IMR-90 (cell line): ENCODE measurements at regions not wholly inside any gene's neighbourhood (a gene's known extent, or its start where the extent isn't known, plus 50 kb on each side); places are given as distances from the start of the nearest gene placed in this dataset.

Source experiments
- ATAC-seq: fragments of 200-7000 bp; cut with Tn5 transposase; 2 replicates; pipeline ENCODE4 v1.9.1; 2020; ENCODE audit warnings: low read depth, mild to moderate bottlenecking, moderate library complexity
- BruUV-seq: library from RNA; stranded (reverse); fragments of 400-500 nt; replicated peaks from 2 replicates; lab custom pipeline; 2021; lab: Mats Ljungman, UMichigan
- CTCF ChIA-PET: fragments of 300-600 bp; formaldehyde crosslinking; extraction: SDS; loops from one replicate; lab custom pipeline; 2021; ENCODE audit warnings: antibody characterized with exemption; lab: Yijun Ruan, JAX
- POLR2A ChIA-PET: fragments of 300-600 bp; sonication (Branson Sonifier 250); formaldehyde crosslinking; loops from one replicate; lab custom pipeline; 2022; ENCODE audit warnings: antibody characterized with exemption; ENCODE audit not compliant: unreplicated experiment; lab: Charles Lee
- DNase-seq: peaks from one replicate; pipeline ENCODE4 v3.0.0; 2013
- H2AFZ ChIP-seq: replicated peaks from 2 replicates; pipeline ENCODE3; 2013; ENCODE audit warnings: low read length, mild to moderate bottlenecking; ENCODE audit not compliant: poor library complexity
- H2AK5ac ChIP-seq: 2 replicates; pipeline ENCODE4 v1.6.1; 2013; ENCODE audit warnings: low read depth, low read length, inconsistent platforms
- H2AK9ac ChIP-seq: replicated peaks from 2 replicates; pipeline ENCODE3; 2013; ENCODE audit warnings: mild to moderate bottlenecking, low read depth, low read length, moderate library complexity; ENCODE audit not compliant: poor library complexity
- H2BK120ac ChIP-seq: 2 replicates; pipeline ENCODE4 v1.6.1; 2013; ENCODE audit warnings: low read depth, low read length, inconsistent platforms
- H2BK15ac ChIP-seq: 3 replicates; pipeline ENCODE4 v1.6.1; 2013; ENCODE audit warnings: low read depth, low read length, inconsistent platforms
- H2BK20ac ChIP-seq: 2 replicates; pipeline ENCODE4 v1.6.1; 2013; ENCODE audit warnings: low read depth, mild to moderate bottlenecking, inconsistent platforms, low read length, moderate library complexity
- H2BK5ac ChIP-seq: 2 replicates; pipeline ENCODE4 v1.6.1; 2013; ENCODE audit warnings: mild to moderate bottlenecking, low read depth, low read length, inconsistent platforms; ENCODE audit not compliant: poor library complexity, severe bottlenecking
- H3K14ac ChIP-seq: replicated peaks from 2 replicates; pipeline ENCODE4 v1.6.1; 2013; ENCODE audit warnings: low read depth, low read length, inconsistent platforms
- H3K18ac ChIP-seq: 2 replicates; pipeline ENCODE4 v1.6.1; 2013; ENCODE audit warnings: low read depth, low read length, control low read depth
- H3K23ac ChIP-seq: 2 replicates; pipeline ENCODE4 v1.6.1; 2013; ENCODE audit warnings: low read depth, low read length, inconsistent platforms
- H3K27ac ChIP-seq: 2 replicates; pipeline ENCODE4 v1.5.1; 2013; ENCODE audit warnings: mild to moderate bottlenecking, control low read depth, low read length; ENCODE audit not compliant: insufficient read depth
- H3K27me3 ChIP-seq: 2 replicates; pipeline ENCODE4 v1.6.1; 2013; ENCODE audit warnings: low read length; ENCODE audit not compliant: control insufficient read depth, insufficient read depth
- H3K36me3 ChIP-seq: 2 replicates; pipeline ENCODE4 v1.6.1; 2013; ENCODE audit warnings: low read length, mixed read lengths; ENCODE audit not compliant: control insufficient read depth, insufficient read depth
- H3K4ac ChIP-seq: 2 replicates; pipeline ENCODE4 v1.6.1; 2013; ENCODE audit warnings: low read depth, low read length, inconsistent platforms
- H3K4me1 ChIP-seq: 2 replicates; pipeline ENCODE4 v1.6.1; 2013; ENCODE audit warnings: low read length, mixed read lengths; ENCODE audit not compliant: control insufficient read depth, insufficient read depth
- H3K4me2 ChIP-seq: 2 replicates; pipeline ENCODE4 v1.6.1; 2013; ENCODE audit warnings: low read depth, mild to moderate bottlenecking, control low read depth, low read length, moderate library complexity
- H3K4me3 ChIP-seq: 2 replicates; pipeline ENCODE4 v1.5.1; 2013; ENCODE audit warnings: low read depth, mild to moderate bottlenecking, control low read depth, low read length, moderate library complexity; ENCODE audit not compliant: insufficient read depth
- H3K56ac ChIP-seq: 2 replicates; pipeline ENCODE4 v1.6.1; 2013; ENCODE audit warnings: low read length, inconsistent platforms; ENCODE audit not compliant: insufficient read depth; ENCODE audit errors: extremely low read depth
- H3K79me1 ChIP-seq, 2 experiments: 2 replicates each; pipeline ENCODE4 v1.6.1; 2013; ENCODE audit warnings: low read length in 2 of 2, inconsistent platforms in 1 of 2, low read depth in 1 of 2
- H3K9ac ChIP-seq: 2 replicates; pipeline ENCODE4 v1.6.1; 2013; ENCODE audit warnings: low read depth, low read length, control low read depth
- H3K9me1 ChIP-seq: 2 replicates; pipeline ENCODE4 v1.6.1; 2013; ENCODE audit warnings: low read length, inconsistent platforms; ENCODE audit not compliant: insufficient read depth
- H3K9me3 ChIP-seq: 2 replicates; pipeline ENCODE4 v1.6.1; 2013; ENCODE audit warnings: low read length; ENCODE audit not compliant: control insufficient read depth, insufficient read depth
- H4K20me1 ChIP-seq: 2 replicates; pipeline ENCODE4 v1.6.1; 2013; ENCODE audit warnings: low read length, inconsistent platforms; ENCODE audit not compliant: insufficient read depth
- H4K5ac ChIP-seq: 2 replicates; pipeline ENCODE4 v1.6.1; 2013; ENCODE audit warnings: mild to moderate bottlenecking, low read depth, low read length, control low read depth
- H4K8ac ChIP-seq, 2 experiments: 2 replicates each; pipeline ENCODE4 v1.6.1; 2013; ENCODE audit warnings: low read depth in 2 of 2, low read length in 2 of 2, control low read depth in 1 of 2, inconsistent platforms in 1 of 2
- H4K91ac ChIP-seq: 2 replicates; pipeline ENCODE4 v1.6.1; 2013; ENCODE audit warnings: low read depth, low read length, inconsistent platforms; ENCODE audit not compliant: insufficient read depth
- BHLHE40 ChIP-seq: fragments of 150-350 bp; IDR thresholded peaks from 2 replicates; pipeline ENCODE4 v1.6.1; 2016; ENCODE audit warnings: mild to moderate bottlenecking, low read depth, low read length
- CEBPB ChIP-seq: IDR thresholded peaks from 2 replicates; pipeline ENCODE4 v1.6.1; 2012; ENCODE audit warnings: low read depth, low read length, improper control_type of control experiment
- CHD1 ChIP-seq: IDR thresholded peaks from 2 replicates; pipeline ENCODE4 v1.6.1; 2012; ENCODE audit warnings: low read depth, low read length, improper control_type of control experiment
- CTCF ChIP-seq: conservative IDR thresholded peaks from 2 replicates; pipeline ENCODE4 v1.5.1; 2012; ENCODE audit warnings: mild to moderate bottlenecking, low read depth, low read length, improper control_type of control experiment
- ELK1 ChIP-seq: fragments of 150-350 bp; IDR thresholded peaks from 2 replicates; pipeline ENCODE4 v1.6.1; 2016; ENCODE audit warnings: low read depth, mild to moderate bottlenecking, low read length, moderate library complexity, borderline replicate concordance
- FOS ChIP-seq: fragments of 150-350 bp; IDR thresholded peaks from 2 replicates; pipeline ENCODE4 v1.6.1; 2016; ENCODE audit warnings: low read depth, low read length
- MAFK ChIP-seq: IDR thresholded peaks from 2 replicates; pipeline ENCODE4 v1.6.1; 2012; ENCODE audit warnings: low read depth, low read length, improper control_type of control experiment
- NFE2L2 ChIP-seq: fragments of 150-350 bp; IDR thresholded peaks from 2 replicates; pipeline ENCODE4 v1.6.1; 2016; ENCODE audit warnings: low read depth, mild to moderate bottlenecking, low read length
- POLR2A ChIP-seq: IDR thresholded peaks from 2 replicates; pipeline ENCODE4 v1.6.1; 2012; ENCODE audit warnings: mild to moderate bottlenecking, low read depth, low read length
- RCOR1 ChIP-seq: IDR thresholded peaks from 2 replicates; pipeline ENCODE4 v1.6.1; 2012; ENCODE audit warnings: mild to moderate bottlenecking, low read length, improper control_type of control experiment; ENCODE audit not compliant: insufficient replicate concordance
- RFX5 ChIP-seq: IDR thresholded peaks from 2 replicates; pipeline ENCODE4 v1.8.0; 2012; ENCODE audit warnings: low read depth, mild to moderate bottlenecking, low read length, moderate library complexity
- WGBS, 2 experiments: methylation state at CpG; one replicate each; pipeline versions ENCODE4 v1.1.5 to v1.1.7; 2013; ENCODE audit warnings: missing lambda C conversion rate in 2 of 2; ENCODE audit not compliant: insufficient read length in 1 of 2; ENCODE audit errors: extremely low coverage in 2 of 2; 5-methylcytosine and 5-hydroxymethylcytosine counted together
- dilution Hi-C: fragments of 300-500 bp; cut with HindIII; formaldehyde crosslinking; loops from one replicate; pipeline ENCODE4 v1.14.3; 2018; ENCODE audit warnings: low sequenced_read_pairs; ENCODE audit not compliant: unreplicated experiment
- in situ Hi-C: fragments of 300-500 bp; cut with MboI; formaldehyde crosslinking; loops from 3 replicates; pipeline ENCODE4 v1.14.3; 2019; ENCODE audit warnings: low sequenced_read_pairs, inconsistent platforms, mixed read lengths
- intact Hi-C: fragments of 100-400 bp; cut with micrococcal nuclease; formaldehyde crosslinking; loops from 2 replicates; pipeline ENCODE4 v1.10.0; 2022

GRCh38 chr7:155183655-155184054 is 113.5 kb downstream of the HTR5A start:
- TF ChIP-seq POLR2A = no peak
- no peak for TF ChIP-seq BHLHE40
- TF ChIP-seq MAFK = no peak
- TF ChIP-seq CHD1 = no peak
- no peak for TF ChIP-seq RFX5
- no peak for TF ChIP-seq CTCF
- no peak for TF ChIP-seq ELK1
- TF ChIP-seq RCOR1 = no peak
- no peak for TF ChIP-seq NFE2L2
- TF ChIP-seq CEBPB = no peak
- no peak for TF ChIP-seq FOS
- no peak overlapping the region for H3K18ac ChIP-seq
- no peak overlapping the region for H2BK15ac ChIP-seq
- no peak overlapping the region for H2AK5ac ChIP-seq
- no peaks in the 10 kb centered on the region for H3K79me1 ChIP-seq
- no peak overlapping the region for H3K23ac ChIP-seq
- H2BK20ac ChIP-seq = no peak overlapping the region
- ChIA-PET CTCF (no interaction called here), POLR2A (no interaction called here)
- intact Hi-C loops (no loop called here), dilution Hi-C loops (no loop called here), in situ Hi-C loops (no loop called here)
- no peak overlapping the region for H4K91ac ChIP-seq
- H3K14ac ChIP-seq = no peak overlapping the region
- no peak overlapping the region for H2AFZ ChIP-seq
- H4K8ac ChIP-seq = no peak overlapping the region
- H3K4me3 ChIP-seq = no peak overlapping the region
- H2BK120ac ChIP-seq = no peak overlapping the region
- BruUV-seq = no TSS peak
- H3K9me1 ChIP-seq = no peaks in the 10 kb centered on the region
- ATAC-seq (no peak), DNase-seq (no peak)
- H4K5ac ChIP-seq = no peak overlapping the region
- no peaks in the 10 kb centered on the region for H3K36me3 ChIP-seq
- H3K4me1 ChIP-seq = no peaks in the 10 kb centered on the region
- H3K27me3 ChIP-seq = no peaks in the 10 kb centered on the region
- no peak overlapping the region for H3K9ac ChIP-seq
- H3K4me2 ChIP-seq = no peak overlapping the region
- no peak overlapping the region for H2AK9ac ChIP-seq
- no peak overlapping the region for H2BK5ac ChIP-seq
- no peak overlapping the region for H3K27ac ChIP-seq
- no CpG with 5 or more reads among the region's 1 CpG for WGBS, 2 experiments
- no peak overlapping the region for H3K56ac ChIP-seq
- H4K20me1 ChIP-seq = no peaks in the 10 kb centered on the region
- H3K9me3 ChIP-seq = peaks cover 16% of the 10 kb centered on the region
- H3K4ac ChIP-seq = no peak overlapping the region
